NAMALWA (cell line): ENCODE measurements at regions not wholly inside any gene's neighbourhood (a gene's known extent, or its start where the extent isn't known, plus 50 kb on each side); places are given as distances from the start of the nearest gene placed in this dataset.
"Not testable (repeated sequence)": the region's sequence is repeated elsewhere in the genome, so short reads cannot be mapped to it uniquely, and the experiment has no call there.

Source experiments
- DNase-seq: peaks from one replicate; pipeline ENCODE4 v3.0.0-alpha.2; 2015; ENCODE audit warnings: low spot score

GRCh38 chr2:102871707-102872106, 109.9 kb downstream of the TMEM182 start:
- no peak for DNase-seq

DNA sequence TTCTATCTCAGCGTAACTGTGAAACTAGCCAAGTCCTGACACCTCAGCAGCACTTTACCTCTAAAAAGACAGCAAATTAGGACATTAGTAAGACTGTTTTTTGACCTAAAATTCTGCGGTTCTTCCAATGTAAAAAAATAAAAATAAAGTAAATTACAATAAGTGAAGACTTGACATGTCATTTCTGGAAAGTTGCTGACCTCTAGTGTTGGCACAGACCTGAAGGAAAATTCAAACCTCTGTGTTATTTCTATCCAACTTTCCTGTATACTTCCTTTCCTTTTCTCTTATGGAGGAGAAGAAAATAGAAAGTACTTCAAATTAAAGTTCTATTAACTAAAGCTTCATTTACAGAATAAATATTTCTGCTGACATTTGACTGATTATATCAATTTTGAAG, 110.6 kb downstream of the TMEM182 start:
- no peak for DNase-seq

DNA sequence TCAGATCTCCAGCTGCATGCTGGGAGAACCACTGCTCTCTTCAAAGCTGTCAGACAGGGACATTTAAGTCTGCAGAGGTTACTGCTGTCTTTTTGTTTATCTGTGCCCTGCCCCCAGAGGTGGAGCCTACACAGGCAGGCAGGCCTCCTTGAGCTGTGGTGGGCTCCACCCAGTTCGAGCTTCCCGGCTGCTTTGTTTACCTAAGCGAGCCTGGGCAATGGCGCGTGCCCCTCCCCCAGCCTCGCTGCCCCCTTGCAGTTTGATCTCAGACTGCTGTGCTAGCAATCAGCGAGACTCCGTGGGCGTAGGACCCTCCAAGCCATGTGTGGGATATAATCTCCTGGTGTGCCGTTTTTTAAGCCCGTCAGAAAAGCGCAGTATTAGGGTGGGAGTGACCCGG, 117.7 kb downstream of the TMEM182 start:
- not testable (repeated sequence) for DNase-seq

DNA sequence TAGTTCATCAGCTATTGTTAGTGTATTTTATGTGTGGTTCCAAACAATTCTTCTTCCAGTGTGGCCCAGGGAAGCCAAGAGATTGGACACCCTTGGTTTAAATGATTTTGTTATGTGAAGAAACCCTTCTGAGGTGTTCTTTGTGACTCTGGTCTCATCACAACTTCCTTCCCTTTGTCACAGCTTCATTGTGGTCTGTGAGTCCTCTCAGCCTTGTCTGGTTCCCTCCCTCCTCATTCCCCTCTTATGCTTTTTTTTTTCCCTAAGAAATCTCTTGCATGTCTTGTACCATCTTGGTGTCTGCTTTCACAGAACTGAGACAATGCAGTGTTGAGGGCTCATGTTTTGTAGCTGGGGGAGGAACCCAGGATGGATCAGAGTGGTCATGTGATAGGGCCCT, 118.9 kb downstream of the TMEM182 start:
- no peak for DNase-seq

DNA sequence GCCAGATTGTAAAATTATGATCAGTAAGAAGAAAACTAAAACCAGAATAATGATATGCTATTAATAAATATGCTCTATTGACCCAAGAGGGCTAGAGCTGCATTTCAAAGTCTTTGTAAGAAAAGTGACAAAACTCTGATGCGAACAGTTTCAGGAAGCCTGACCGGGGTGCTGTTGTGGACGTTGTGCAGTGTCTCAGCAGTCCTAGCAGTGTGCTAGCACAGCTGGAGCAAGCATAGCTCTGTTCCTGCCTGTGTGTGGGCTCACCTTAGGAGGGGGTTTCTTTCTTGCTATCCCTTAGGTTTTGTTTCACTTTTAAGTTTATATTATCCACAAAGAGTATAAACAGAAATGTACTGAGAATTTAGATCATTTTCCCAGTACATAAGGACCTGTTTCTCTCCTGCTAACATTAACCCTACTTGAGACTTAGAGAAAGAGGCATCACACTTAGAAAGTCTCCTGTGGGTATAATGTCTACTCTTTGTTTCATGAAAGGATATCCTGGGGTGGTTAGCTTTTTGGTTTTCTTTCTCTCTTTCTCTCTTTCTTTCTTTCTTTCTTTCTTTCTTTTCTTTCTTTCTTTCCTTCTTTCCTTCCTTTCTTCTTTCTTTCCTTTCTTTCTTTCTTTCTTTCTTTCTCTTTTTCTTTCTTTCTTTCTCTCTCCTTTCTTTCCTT, 124.5 kb downstream of the TMEM182 start:
- DNase-seq, result no peak

- DNase-seq, result no peak
Observed at GRCh38 chr2:102888514-102888913, 126.7 kb downstream of the TMEM182 start.

DNA sequence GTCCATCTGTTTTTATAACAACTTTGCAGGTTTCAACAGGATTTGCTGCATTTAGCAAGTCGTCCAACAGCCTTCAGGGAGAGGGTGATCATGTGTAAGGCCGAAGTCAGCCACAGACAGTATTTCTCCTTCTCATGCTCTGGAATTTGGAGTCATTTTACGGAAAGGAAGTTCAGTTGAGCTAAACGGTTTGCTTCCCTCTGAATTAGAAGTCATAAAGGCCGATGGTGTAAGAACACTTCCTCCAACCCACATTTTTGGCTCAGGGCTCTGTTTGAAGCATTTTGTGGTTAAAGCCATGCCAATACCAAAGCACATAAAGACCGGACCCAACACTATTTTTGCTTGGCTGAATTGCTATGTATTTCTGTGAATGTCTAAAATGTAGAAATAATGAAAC, 129.5 kb downstream of the TMEM182 start:
- no peak for DNase-seq

DNA sequence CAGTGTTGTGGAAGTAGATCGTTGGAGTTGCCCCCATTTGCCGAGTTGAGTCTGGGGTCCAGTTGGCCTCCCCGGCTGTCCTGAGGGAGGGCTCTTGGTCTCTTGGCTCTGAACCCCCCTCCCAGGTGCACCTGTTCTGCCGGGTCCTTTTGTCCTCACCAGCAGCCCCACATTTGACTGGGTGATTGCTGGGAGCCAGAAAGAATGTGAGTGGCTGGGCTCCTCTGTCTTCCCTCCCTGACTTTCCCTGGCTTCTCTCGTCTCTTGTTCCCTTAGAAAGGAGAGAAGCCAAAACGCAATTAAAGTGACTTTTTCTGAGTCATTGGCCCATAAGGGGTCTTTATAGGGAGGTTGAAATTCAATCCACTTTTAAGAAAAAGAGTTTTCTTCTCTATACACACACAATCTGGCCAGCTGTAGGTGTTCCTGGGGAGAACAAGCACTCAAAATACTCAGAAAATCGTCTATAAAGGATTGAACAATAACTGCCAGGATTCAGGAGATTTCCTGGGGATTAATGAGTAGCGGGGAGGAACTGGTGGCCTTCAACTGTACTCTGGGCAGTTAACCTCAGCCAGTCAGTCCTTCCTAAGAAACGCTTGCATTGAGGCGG, 131.0 kb downstream of the TMEM182 start:
- DNase-seq, result no peak

GRCh38 chr2:102893870-102894269, 132.0 kb downstream of the TMEM182 start:
- no peak for DNase-seq

- DNase-seq, result no peak
Observed at GRCh38 chr2:102895376-102895775, 133.5 kb downstream of the TMEM182 start.

DNA sequence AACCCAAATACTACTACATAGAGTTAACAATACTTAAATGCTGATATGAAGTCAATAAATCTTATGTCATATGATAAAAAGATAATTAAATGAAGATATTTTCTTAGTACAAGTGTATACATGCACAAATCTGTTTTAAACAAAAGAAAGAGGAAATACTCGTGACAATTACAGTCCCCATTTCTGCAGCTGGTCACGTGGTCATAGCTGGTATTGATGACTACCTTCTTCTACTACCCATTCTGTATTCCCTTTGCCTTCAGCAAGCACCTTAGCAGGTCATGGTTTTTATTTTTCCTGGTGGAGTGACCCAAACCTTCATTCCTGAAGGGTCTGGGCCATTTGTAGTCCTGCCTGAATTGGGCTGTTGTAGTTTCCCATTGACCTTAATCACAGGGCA, 147.4 kb downstream of the TMEM182 start:
- not testable (repeated sequence) for DNase-seq

- no peak for DNase-seq
Observed at GRCh38 chr2:102910724-102911123, 148.9 kb downstream of the TMEM182 start.

- no peak for DNase-seq
Observed at GRCh38 chr2:102915128-102915527, 153.3 kb downstream of the TMEM182 start.

DNA sequence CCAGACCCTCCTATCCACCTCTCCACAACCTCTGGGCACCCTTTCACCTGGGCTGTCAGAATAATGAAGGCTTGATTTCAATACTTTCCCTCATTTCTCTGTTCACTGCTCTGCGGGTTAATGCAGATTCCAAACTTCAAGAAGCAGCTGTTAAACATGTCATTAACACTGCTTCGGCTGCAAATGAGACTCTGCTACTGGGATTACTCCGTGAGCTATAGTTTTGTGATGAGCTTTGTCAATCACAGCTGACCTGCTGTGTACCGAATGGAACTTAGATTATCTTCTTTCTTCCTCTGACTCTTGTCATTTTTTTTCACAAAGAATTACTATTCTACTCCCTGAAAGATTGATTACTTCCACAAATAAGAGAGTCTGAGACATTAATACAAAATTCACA, 160.5 kb downstream of the TMEM182 start:
- DNase-seq, result no peak

- no peak for DNase-seq
Observed at GRCh38 chr2:102925003-102925402, 163.2 kb downstream of the TMEM182 start.

- no peak for DNase-seq
Observed at GRCh38 chr2:102927854-102928267, 166.0 kb downstream of the TMEM182 start.

DNA sequence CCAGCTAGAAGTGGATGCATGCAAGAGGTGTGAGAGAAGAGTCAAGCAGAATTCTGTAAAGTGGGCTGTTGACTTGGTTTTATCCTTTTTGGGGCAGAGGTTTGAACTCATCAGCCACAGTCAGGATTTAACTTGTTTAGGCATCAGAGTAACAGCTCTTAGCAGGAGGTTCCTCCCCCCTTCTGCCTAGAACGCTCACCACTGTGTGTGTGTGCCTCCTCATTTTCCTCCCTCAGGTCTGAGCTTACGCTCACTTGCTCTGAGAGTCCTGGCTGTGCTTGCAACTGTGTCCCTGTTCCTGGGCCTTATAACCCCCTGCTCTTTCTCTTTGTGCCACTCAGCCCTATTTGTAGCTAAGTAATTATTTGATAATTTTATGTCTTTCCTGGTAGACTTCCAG, 167.9 kb downstream of the TMEM182 start:
- DNase-seq, result no peak

- DNase-seq, result no peak
Observed at GRCh38 chr2:102932501-102932900, 170.7 kb downstream of the TMEM182 start.

DNA sequence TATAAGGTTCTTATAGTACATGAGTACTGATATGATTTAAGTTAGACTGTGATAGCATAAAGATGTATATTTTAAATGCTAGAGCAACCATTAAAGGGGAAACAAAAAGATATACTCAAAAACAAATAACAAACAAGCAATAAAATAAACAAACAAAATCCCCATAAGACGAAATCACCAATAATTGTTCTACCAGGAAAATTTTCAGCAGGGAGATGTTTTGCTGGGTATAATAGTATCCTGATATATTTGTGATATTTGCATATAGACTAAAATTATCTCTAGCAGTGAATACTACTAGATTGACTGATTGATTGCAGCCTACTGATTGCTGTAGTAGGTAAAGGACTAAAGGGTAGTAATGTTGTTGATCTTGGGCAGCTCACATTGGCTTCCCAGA, 177.4 kb downstream of the TMEM182 start:
- DNase-seq, result no peak

GRCh38 chr2:102940684-102941083, 178.9 kb downstream of the TMEM182 start:
- DNase-seq, result no peak

- DNase-seq, result no peak
Observed at GRCh38 chr2:102942107-102942506, 180.3 kb downstream of the TMEM182 start.

GRCh38 chr2:102943251-102943650, 181.4 kb downstream of the TMEM182 start:
- no peak for DNase-seq

GRCh38 chr2:102950371-102950946, 188.6 kb downstream of the TMEM182 start:
- DNase-seq, result no peak

DNA sequence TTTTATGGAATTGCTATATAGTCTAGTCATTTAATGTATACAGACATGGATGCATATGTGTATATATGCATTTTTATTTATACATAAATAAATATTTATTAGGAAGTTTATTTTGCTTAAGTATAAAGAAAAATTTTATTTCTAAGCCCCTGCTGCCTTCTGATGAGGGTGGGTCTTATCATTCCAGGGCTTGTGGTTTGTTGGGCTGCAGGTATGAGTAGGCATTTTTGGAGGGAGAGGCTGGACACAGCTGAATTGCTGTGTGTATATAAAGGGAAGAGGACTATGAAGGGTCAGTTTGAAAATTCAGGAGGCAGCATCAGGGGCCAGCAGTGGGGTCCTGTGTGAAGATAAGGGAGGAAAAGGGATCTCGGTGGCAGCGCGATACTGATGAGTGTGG, 189.4 kb downstream of the TMEM182 start:
- DNase-seq, result no peak
